Fibroblast of lung (primary cell): ENCODE measurements at regions not wholly inside any gene's neighbourhood (a gene's known extent, or its start where the extent isn't known, plus 50 kb on each side); places are given as distances from the start of the nearest gene placed in this dataset.
"Not testable (repeated sequence)": the region's sequence is repeated elsewhere in the genome, so short reads cannot be mapped to it uniquely, and the experiment has no call there.

Source experiments
- DNase-seq, 2 donors: peaks; one replicate each; pipeline versions ENCODE4 v3.0.0 to v3.0.0-alpha.2; 2010; ENCODE audit warnings: low read depth in 2 of 2
- H2AFZ ChIP-seq: 2 replicates; pipeline ENCODE4 v1.5.1; 2012; ENCODE audit warnings: low read length, control low read depth, inconsistent platforms
- H3K27ac ChIP-seq: 2 replicates; pipeline ENCODE4 v1.5.1; 2011; ENCODE audit warnings: low read length, control low read depth; ENCODE audit not compliant: insufficient read depth
- H3K27me3 ChIP-seq: 2 replicates; pipeline ENCODE4 v1.5.1; 2011; ENCODE audit warnings: mild to moderate bottlenecking, low read length; ENCODE audit not compliant: control insufficient read depth, insufficient read depth
- H3K36me3 ChIP-seq: 2 replicates; pipeline ENCODE4 v1.5.1; 2011; ENCODE audit warnings: low read length; ENCODE audit not compliant: control insufficient read depth, insufficient read depth
- H3K4me1 ChIP-seq: 2 replicates; pipeline ENCODE4 v1.5.1; 2011; ENCODE audit warnings: low read length; ENCODE audit not compliant: control insufficient read depth, insufficient read depth; ENCODE audit errors: extremely low read depth
- H3K4me2 ChIP-seq: 2 replicates; pipeline ENCODE4 v1.5.1; 2011; ENCODE audit warnings: low read length, control low read depth; ENCODE audit not compliant: insufficient read depth; ENCODE audit errors: extremely low read depth
- H3K4me3 ChIP-seq, 4 experiments: fragments of 200-600 bp in 1 of 4; sonication (generic) in 1 of 4; replicated peaks in 1 of 4; 2 replicates each; pipeline ENCODE4 v1.5.1; 2011 to 2016; ENCODE audit warnings: low read length in 4 of 4, low read depth in 3 of 4, mild to moderate bottlenecking in 3 of 4, control low read depth in 2 of 4, inconsistent platforms in 1 of 4, mixed read lengths in 1 of 4; ENCODE audit not compliant: insufficient read depth in 1 of 4; ENCODE audit errors: control extremely low read depth in 1 of 4
- H3K79me2 ChIP-seq: 2 replicates; pipeline ENCODE4 v1.5.1; 2012; ENCODE audit warnings: mild to moderate bottlenecking, low read length, inconsistent platforms; ENCODE audit not compliant: control insufficient read depth, insufficient read depth
- H3K9ac ChIP-seq: 2 replicates; pipeline ENCODE4 v1.5.1; 2011; ENCODE audit warnings: mild to moderate bottlenecking, low read length, control low read depth; ENCODE audit not compliant: insufficient read depth
- H3K9me3 ChIP-seq: 2 replicates; pipeline ENCODE4 v1.5.1; 2012; ENCODE audit warnings: low read depth, low read length; ENCODE audit not compliant: control insufficient read depth, insufficient read depth
- H4K20me1 ChIP-seq: 2 replicates; pipeline ENCODE4 v1.5.1; 2011; ENCODE audit warnings: low read length; ENCODE audit not compliant: control insufficient read depth, insufficient read depth; ENCODE audit errors: extremely low read depth
- CTCF ChIP-seq, 2 donors: IDR thresholded peaks in 1 of 2; conservative IDR thresholded peaks in 1 of 2; 1 replicate in 1 of 2; 2 replicates in 1 of 2; pipeline ENCODE4 v1.5.1; 2011 to 2012; ENCODE audit warnings: low read length in 2 of 2, control low read depth in 1 of 2, inconsistent platforms in 1 of 2, low read depth in 1 of 2, mild to moderate bottlenecking in 1 of 2
- EZH2 ChIP-seq: IDR thresholded peaks from 2 replicates; pipeline ENCODE4 v1.5.1; 2012; ENCODE audit warnings: low read length, control low read depth, mild to moderate bottlenecking; ENCODE audit errors: missing control alignments

- no peaks in the 10 kb centered on the region for H3K79me2 ChIP-seq
Measured at GRCh38 chrX:63581906-63582305, 203.1 kb downstream of the ARHGEF9 start.

GRCh38 chrX:63581398-63581797, 203.6 kb downstream of the ARHGEF9 start:
- no peaks in the 10 kb centered on the region for H3K27me3 ChIP-seq
- DNase-seq: no peak
- no peaks in the 10 kb centered on the region for H3K9me3 ChIP-seq
- no peak overlapping the region for H3K4me3 ChIP-seq
- H3K79me2 ChIP-seq: no peaks in the 10 kb centered on the region
- H3K4me2 ChIP-seq: no peak overlapping the region
- H2AFZ ChIP-seq: no peak overlapping the region
- no peak overlapping the region for H3K9ac ChIP-seq
- no peak overlapping the region for H3K27ac ChIP-seq
- no peaks in the 10 kb centered on the region for H4K20me1 ChIP-seq
- TF ChIP-seq CTCF (conservative IDR thresholded peaks at IDR 0.05 in 1 of 2, IDR thresholded peaks at IDR 0.05 in 1 of 2; ENCODE audit: low read depth in 1 of 2, low read length in 2 of 2) (no peak), EZH2 (no peak)
- H3K36me3 ChIP-seq: no peaks in the 10 kb centered on the region
- H3K4me1 ChIP-seq: no peaks in the 10 kb centered on the region

More at GRCh38 chrX:63581906-63582305, 203.1 kb downstream of the ARHGEF9 start:
- H3K9ac ChIP-seq: no peak overlapping the region
- no peak overlapping the region for H2AFZ ChIP-seq
- no peak overlapping the region for H3K27ac ChIP-seq
- no peak overlapping the region for H3K4me3 ChIP-seq
- H3K27me3 ChIP-seq: no peaks in the 10 kb centered on the region
- H3K4me2 ChIP-seq: no peak overlapping the region
- no peaks in the 10 kb centered on the region for H3K9me3 ChIP-seq
- no peak for DNase-seq
- H4K20me1 ChIP-seq: no peaks in the 10 kb centered on the region
- no peaks in the 10 kb centered on the region for H3K36me3 ChIP-seq
- H3K4me1 ChIP-seq: no peaks in the 10 kb centered on the region
- TF ChIP-seq CTCF (conservative IDR thresholded peaks at IDR 0.05 in 1 of 2, IDR thresholded peaks at IDR 0.05 in 1 of 2; ENCODE audit: low read depth in 1 of 2, low read length in 2 of 2) (no peak), EZH2 (no peak)

- no peak for DNase-seq
- Histone ChIP-seq H3K27ac (no peak overlapping the region), H3K4me3 (no peak overlapping the region), H3K9ac (no peak overlapping the region), H4K20me1 (no peaks in the 10 kb centered on the region), H3K9me3 (no peaks in the 10 kb centered on the region), H3K4me1 (no peaks in the 10 kb centered on the region), H3K27me3 (no peaks in the 10 kb centered on the region), H3K79me2 (no peaks in the 10 kb centered on the region), H3K36me3 (no peaks in the 10 kb centered on the region), H2AFZ (no peak overlapping the region), H3K4me2 (no peak overlapping the region)
- TF ChIP-seq CTCF (conservative IDR thresholded peaks at IDR 0.05 in 1 of 2, IDR thresholded peaks at IDR 0.05 in 1 of 2; ENCODE audit: low read depth in 1 of 2, low read length in 2 of 2) (no peak), EZH2 (no peak)
Measured at GRCh38 chrX:63576533-63576932, 208.5 kb downstream of the ARHGEF9 start.

GRCh38 chrX:63575700-63576099, 209.3 kb downstream of the ARHGEF9 start:
- DNase-seq, H3K9ac ChIP-seq, H3K27me3 ChIP-seq, H2AFZ ChIP-seq, H4K20me1 ChIP-seq, H3K79me2 ChIP-seq, H3K4me3 ChIP-seq, H3K4me1 ChIP-seq, H3K9me3 ChIP-seq, H3K4me2 ChIP-seq, H3K36me3 ChIP-seq, H3K27ac ChIP-seq: not testable (repeated sequence)
